Liver (tissue), 3 donors: ENCODE measurements at regions not wholly inside any gene's neighbourhood (a gene's known extent, or its start where the extent isn't known, plus 50 kb on each side); places are given as distances from the start of the nearest gene placed in this dataset.

Experiments
- EGR1 ChIP-seq, 2 donors: IDR thresholded peaks; 2 replicates each; pipeline ENCODE4 v1.6.1; 2016 to 2018; ENCODE audit warnings: antibody characterized with exemption in 2 of 2, low read depth in 2 of 2
- GABPA ChIP-seq, 2 donors: IDR thresholded peaks in 1 of 2; conservative IDR thresholded peaks in 1 of 2; 2 replicates each; pipeline ENCODE4 v1.6.1; 2016; ENCODE audit warnings: antibody characterized with exemption in 2 of 2, mild to moderate bottlenecking in 1 of 2, moderate library complexity in 1 of 2
- HNF4G ChIP-seq: IDR thresholded peaks from 2 replicates; pipeline ENCODE4 v1.6.1; 2016; ENCODE audit warnings: antibody characterized with exemption
- JUND ChIP-seq, 2 donors: IDR thresholded peaks; 2 replicates each; pipeline ENCODE4 v1.6.1; 2016; ENCODE audit warnings: antibody characterized with exemption in 2 of 2
- MAX ChIP-seq: IDR thresholded peaks from 2 replicates; pipeline ENCODE4 v1.6.1; 2016; ENCODE audit warnings: antibody characterized with exemption
- RAD21 ChIP-seq, 2 donors: IDR thresholded peaks; 2 replicates each; pipeline ENCODE4 v1.6.1; 2016; ENCODE audit warnings: antibody characterized with exemption in 2 of 2, mild to moderate bottlenecking in 2 of 2
- RXRA ChIP-seq, 2 donors: IDR thresholded peaks; 2 replicates each; pipeline ENCODE4 v1.6.1; 2017 to 2018; ENCODE audit warnings: antibody characterized with exemption in 2 of 2, mild to moderate bottlenecking in 1 of 2
- SP1 ChIP-seq: IDR thresholded peaks from 2 replicates; pipeline ENCODE4 v1.6.1; 2018; ENCODE audit warnings: antibody characterized with exemption, mild to moderate bottlenecking
- TAF1 ChIP-seq: conservative IDR thresholded peaks from 2 replicates; pipeline ENCODE4 v1.6.1; 2016; ENCODE audit warnings: antibody characterized with exemption, mild to moderate bottlenecking
- YY1 ChIP-seq: IDR thresholded peaks from 2 replicates; pipeline ENCODE4 v1.6.1; 2016; ENCODE audit warnings: antibody characterized with exemption, mild to moderate bottlenecking
- ZBTB33 ChIP-seq: IDR thresholded peaks from 2 replicates; pipeline ENCODE4 v1.6.1; 2016; ENCODE audit warnings: antibody characterized with exemption
- TF ChIP-seq, protein P1 (sequence below): fragments of 150-350 bp; IDR thresholded peaks from 2 replicates; pipeline ENCODE4 v1.5.1; 2017; ENCODE audit warnings: improper control_type of control experiment, low read depth, low read length; ENCODE audit not compliant: missing input control
- TF ChIP-seq, protein P2 (sequence below): IDR thresholded peaks from 2 replicates; pipeline ENCODE4 v1.6.1; 2016; ENCODE audit warnings: antibody characterized with exemption, mild to moderate bottlenecking
- TF ChIP-seq, protein P3 (sequence below): IDR thresholded peaks from 2 replicates; pipeline ENCODE4 v1.6.1; 2016; ENCODE audit warnings: antibody characterized with exemption
- donor health status: healthy.
- donor health status: healthy.

DNA sequence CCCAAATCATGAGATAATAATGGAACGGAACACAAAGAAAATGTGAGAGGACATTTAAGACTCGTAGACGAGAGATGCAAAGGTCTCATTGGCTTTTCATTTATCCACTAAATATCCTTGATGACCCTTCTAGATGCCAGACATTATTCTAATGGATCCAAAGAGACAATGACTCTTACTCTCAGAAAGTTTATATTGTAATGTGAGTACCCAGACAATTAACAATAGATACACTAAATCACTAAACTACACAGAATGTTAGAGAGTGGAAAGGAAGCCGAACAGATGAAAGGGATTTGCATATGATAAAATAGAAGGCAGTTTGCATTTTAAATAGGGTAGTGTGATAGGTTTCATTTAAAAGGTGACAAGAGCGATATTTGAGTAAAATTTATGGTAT is 973.3 kb downstream of the TAF11L14 start:
- no peak for TF ChIP-seq EGR1 (IDR thresholded peaks at IDR 0.05; ENCODE audit: low read depth in 2 of 2)
- no peak for TF ChIP-seq SP1
- no peak for TF ChIP-seq RAD21 (IDR thresholded peaks at IDR 0.05)
- TF ChIP-seq, protein P1, sequence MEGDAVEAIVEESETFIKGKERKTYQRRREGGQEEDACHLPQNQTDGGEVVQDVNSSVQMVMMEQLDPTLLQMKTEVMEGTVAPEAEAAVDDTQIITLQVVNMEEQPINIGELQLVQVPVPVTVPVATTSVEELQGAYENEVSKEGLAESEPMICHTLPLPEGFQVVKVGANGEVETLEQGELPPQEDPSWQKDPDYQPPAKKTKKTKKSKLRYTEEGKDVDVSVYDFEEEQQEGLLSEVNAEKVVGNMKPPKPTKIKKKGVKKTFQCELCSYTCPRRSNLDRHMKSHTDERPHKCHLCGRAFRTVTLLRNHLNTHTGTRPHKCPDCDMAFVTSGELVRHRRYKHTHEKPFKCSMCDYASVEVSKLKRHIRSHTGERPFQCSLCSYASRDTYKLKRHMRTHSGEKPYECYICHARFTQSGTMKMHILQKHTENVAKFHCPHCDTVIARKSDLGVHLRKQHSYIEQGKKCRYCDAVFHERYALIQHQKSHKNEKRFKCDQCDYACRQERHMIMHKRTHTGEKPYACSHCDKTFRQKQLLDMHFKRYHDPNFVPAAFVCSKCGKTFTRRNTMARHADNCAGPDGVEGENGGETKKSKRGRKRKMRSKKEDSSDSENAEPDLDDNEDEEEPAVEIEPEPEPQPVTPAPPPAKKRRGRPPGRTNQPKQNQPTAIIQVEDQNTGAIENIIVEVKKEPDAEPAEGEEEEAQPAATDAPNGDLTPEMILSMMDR: no peak
- TF ChIP-seq, protein P2, sequence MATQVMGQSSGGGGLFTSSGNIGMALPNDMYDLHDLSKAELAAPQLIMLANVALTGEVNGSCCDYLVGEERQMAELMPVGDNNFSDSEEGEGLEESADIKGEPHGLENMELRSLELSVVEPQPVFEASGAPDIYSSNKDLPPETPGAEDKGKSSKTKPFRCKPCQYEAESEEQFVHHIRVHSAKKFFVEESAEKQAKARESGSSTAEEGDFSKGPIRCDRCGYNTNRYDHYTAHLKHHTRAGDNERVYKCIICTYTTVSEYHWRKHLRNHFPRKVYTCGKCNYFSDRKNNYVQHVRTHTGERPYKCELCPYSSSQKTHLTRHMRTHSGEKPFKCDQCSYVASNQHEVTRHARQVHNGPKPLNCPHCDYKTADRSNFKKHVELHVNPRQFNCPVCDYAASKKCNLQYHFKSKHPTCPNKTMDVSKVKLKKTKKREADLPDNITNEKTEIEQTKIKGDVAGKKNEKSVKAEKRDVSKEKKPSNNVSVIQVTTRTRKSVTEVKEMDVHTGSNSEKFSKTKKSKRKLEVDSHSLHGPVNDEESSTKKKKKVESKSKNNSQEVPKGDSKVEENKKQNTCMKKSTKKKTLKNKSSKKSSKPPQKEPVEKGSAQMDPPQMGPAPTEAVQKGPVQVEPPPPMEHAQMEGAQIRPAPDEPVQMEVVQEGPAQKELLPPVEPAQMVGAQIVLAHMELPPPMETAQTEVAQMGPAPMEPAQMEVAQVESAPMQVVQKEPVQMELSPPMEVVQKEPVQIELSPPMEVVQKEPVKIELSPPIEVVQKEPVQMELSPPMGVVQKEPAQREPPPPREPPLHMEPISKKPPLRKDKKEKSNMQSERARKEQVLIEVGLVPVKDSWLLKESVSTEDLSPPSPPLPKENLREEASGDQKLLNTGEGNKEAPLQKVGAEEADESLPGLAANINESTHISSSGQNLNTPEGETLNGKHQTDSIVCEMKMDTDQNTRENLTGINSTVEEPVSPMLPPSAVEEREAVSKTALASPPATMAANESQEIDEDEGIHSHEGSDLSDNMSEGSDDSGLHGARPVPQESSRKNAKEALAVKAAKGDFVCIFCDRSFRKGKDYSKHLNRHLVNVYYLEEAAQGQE: no peak
- no peak for TF ChIP-seq GABPA (IDR thresholded peaks at IDR 0.05 in 1 of 2, conservative IDR thresholded peaks at IDR 0.05 in 1 of 2)
- TF ChIP-seq MAX: no peak
- TF ChIP-seq RXRA (IDR thresholded peaks at IDR 0.05): no peak
- no peak for TF ChIP-seq YY1
- TF ChIP-seq, protein P3, sequence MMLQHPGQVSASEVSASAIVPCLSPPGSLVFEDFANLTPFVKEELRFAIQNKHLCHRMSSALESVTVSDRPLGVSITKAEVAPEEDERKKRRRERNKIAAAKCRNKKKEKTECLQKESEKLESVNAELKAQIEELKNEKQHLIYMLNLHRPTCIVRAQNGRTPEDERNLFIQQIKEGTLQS: no peak
- no peak for TF ChIP-seq ZBTB33
- no peak for TF ChIP-seq TAF1
- TF ChIP-seq JUND (IDR thresholded peaks at IDR 0.05): no peak
- TF ChIP-seq HNF4G: no peak
